GM23248 (cell line): ENCODE measurements at regions not wholly inside any gene's neighbourhood (a gene's known extent, or its start where the extent isn't known, plus 50 kb on each side); places are given as distances from the start of the nearest gene placed in this dataset.

Experiments used
- DNase-seq: peaks from one replicate; pipeline ENCODE4 v3.0.0-alpha.2; 2015
- H2AFZ ChIP-seq: fragments of 200-600 bp; sonication (generic); 2 replicates; pipeline ENCODE4 v1.6.1; 2016; ENCODE audit warnings: antibody characterized with exemption
- H3F3A ChIP-seq: fragments of 200-600 bp; sonication (generic); 2 replicates; pipeline ENCODE4 v1.6.1; 2016; ENCODE audit warnings: mild to moderate bottlenecking, antibody characterized with exemption, mixed run types; ENCODE audit not compliant: insufficient read depth
- H3K27ac ChIP-seq: fragments of 200-600 bp; sonication (generic); 2 replicates; pipeline ENCODE4 v1.5.1; 2016; ENCODE audit warnings: mild to moderate bottlenecking
- H3K27me3 ChIP-seq: fragments of 200-600 bp; sonication (generic); replicated peaks from 2 replicates; pipeline ENCODE4 v1.6.1; 2016; ENCODE audit warnings: mild to moderate bottlenecking; ENCODE audit not compliant: insufficient read depth
- H3K36me3 ChIP-seq: fragments of 200-600 bp; sonication (generic); 2 replicates; pipeline ENCODE4 v1.6.1; 2016; ENCODE audit warnings: low read depth, mild to moderate bottlenecking
- H3K4me1 ChIP-seq: fragments of 200-600 bp; sonication (generic); 2 replicates; pipeline ENCODE4 v1.6.1; 2016; ENCODE audit warnings: mild to moderate bottlenecking; ENCODE audit not compliant: insufficient read depth
- H3K4me2 ChIP-seq: fragments of 200-600 bp; sonication (generic); one replicate; pipeline ENCODE4 v1.6.1; 2016; ENCODE audit warnings: mild to moderate bottlenecking; ENCODE audit not compliant: unreplicated experiment
- H3K4me3 ChIP-seq: fragments of 200-600 bp; sonication (generic); 2 replicates; pipeline ENCODE4 v1.5.1; 2016; ENCODE audit warnings: mild to moderate bottlenecking
- H3K79me2 ChIP-seq: fragments of 200-600 bp; sonication (generic); 2 replicates; pipeline ENCODE4 v1.6.1; 2016; ENCODE audit warnings: mild to moderate bottlenecking; ENCODE audit not compliant: insufficient read depth
- H3K9ac ChIP-seq: fragments of 200-600 bp; sonication (generic); 2 replicates; pipeline ENCODE4 v1.6.1; 2016; ENCODE audit warnings: mild to moderate bottlenecking
- H3K9me2 ChIP-seq: fragments of 200-600 bp; sonication (generic); 2 replicates; pipeline ENCODE4 v1.6.1; 2016; ENCODE audit warnings: mixed run types, mild to moderate bottlenecking, moderate library complexity; ENCODE audit not compliant: insufficient read depth
- H3K9me3 ChIP-seq: fragments of 200-600 bp; sonication (generic); one replicate; pipeline ENCODE4 v1.6.1; 2017; ENCODE audit warnings: low read depth
- H4K20me1 ChIP-seq: fragments of 200-600 bp; sonication (generic); 2 replicates; pipeline ENCODE4 v1.6.0; 2016; ENCODE audit not compliant: insufficient read depth
- EZH2 ChIP-seq: fragments of 200-600 bp; sonication (generic); IDR thresholded peaks from 2 replicates; pipeline ENCODE4 v1.6.1; 2018; ENCODE audit warnings: antibody characterized with exemption, mild to moderate bottlenecking; ENCODE audit not compliant: insufficient read depth, poor library complexity, severe bottlenecking
- EZH2phosphoT487 ChIP-seq: fragments of 200-600 bp; sonication (generic); IDR thresholded peaks from 2 replicates; pipeline ENCODE4 v1.6.1; 2018; ENCODE audit warnings: antibody characterized with exemption, moderate library complexity, mild to moderate bottlenecking, low read depth; ENCODE audit not compliant: insufficient read depth
- WGBS, 2 experiments: methylation state at CpG; one replicate each; pipeline ENCODE4 v1.1.6; 2015 to 2017; ENCODE audit warnings: low lambda C conversion rate in 2 of 2, low coverage in 1 of 2; ENCODE audit errors: missing lambda C conversion rate in 2 of 2; 5-methylcytosine and 5-hydroxymethylcytosine counted together
- in situ Hi-C: fragments of 300-500 bp; cut with MboI; formaldehyde crosslinking; loops from 2 replicates; pipeline ENCODE4 v1.15.0; 2020

- TF ChIP-seq EZH2 (no peak), EZH2phosphoT487 (no peak)
- H3K4me3 ChIP-seq, result no peak overlapping the region
- H3K36me3 ChIP-seq, result no peaks in the 10 kb centered on the region
- no peak for DNase-seq
- no peak overlapping the region for H3K9ac ChIP-seq
- no peaks in the 10 kb centered on the region for H3F3A ChIP-seq
- no peaks in the 10 kb centered on the region for H4K20me1 ChIP-seq
- H2AFZ ChIP-seq, result no peak overlapping the region
- H3K4me2 ChIP-seq, result no peak overlapping the region
- no peaks in the 10 kb centered on the region for H3K9me3 ChIP-seq
- no peaks in the 10 kb centered on the region for H3K9me2 ChIP-seq
- 15 to 19% methylated on average over 3 of the region's 3 CpGs for WGBS, 2 experiments
- H3K4me1 ChIP-seq, result no peaks in the 10 kb centered on the region
- no peaks in the 10 kb centered on the region for H3K27me3 ChIP-seq
- H3K79me2 ChIP-seq, result no peaks in the 10 kb centered on the region
- no peak overlapping the region for H3K27ac ChIP-seq
- in situ Hi-C loops, result no loop called here
Measured at GRCh38 chr10:56090914-56091540, 270.0 kb downstream of the ZWINT start.

- Histone ChIP-seq H3F3A (no peaks in the 10 kb centered on the region), H3K4me3 (no peak overlapping the region), H3K9me2 (no peaks in the 10 kb centered on the region), H3K9me3 (no peaks in the 10 kb centered on the region), H3K36me3 (no peaks in the 10 kb centered on the region), H3K27ac (no peak overlapping the region), H3K4me1 (no peaks in the 10 kb centered on the region), H2AFZ (no peak overlapping the region), H3K79me2 (no peaks in the 10 kb centered on the region), H3K27me3 (no peaks in the 10 kb centered on the region), H3K4me2 (no peak overlapping the region), H4K20me1 (no peaks in the 10 kb centered on the region), H3K9ac (no peak overlapping the region)
- no peak for TF ChIP-seq EZH2
- no peak for TF ChIP-seq EZH2phosphoT487
- DNase-seq, result no peak
- WGBS, 2 experiments, result 8 to 10% methylated on average over 1 of the region's 1 CpG
- in situ Hi-C loops, result no loop called here
Measured at GRCh38 chr10:56085406-56086122, 275.5 kb downstream of the ZWINT start.

GRCh38 chr10:56082169-56082568 lies 278.9 kb downstream of the ZWINT start:
- no peaks in the 10 kb centered on the region for H3K27me3 ChIP-seq
- no peak overlapping the region for H3K9ac ChIP-seq
- H3K36me3 ChIP-seq, result no peaks in the 10 kb centered on the region
- no peak overlapping the region for H3K4me2 ChIP-seq
- H2AFZ ChIP-seq, result no peak overlapping the region
- DNase-seq, result no peak
- no peaks in the 10 kb centered on the region for H3K9me2 ChIP-seq
- no peaks in the 10 kb centered on the region for H3K79me2 ChIP-seq
- in situ Hi-C loops, result no loop called here
- H3K4me3 ChIP-seq, result no peak overlapping the region
- TF ChIP-seq EZH2phosphoT487 (no peak), EZH2 (no peak)
- H3K4me1 ChIP-seq, result no peaks in the 10 kb centered on the region
- no peaks in the 10 kb centered on the region for H4K20me1 ChIP-seq
- no peaks in the 10 kb centered on the region for H3F3A ChIP-seq
- H3K9me3 ChIP-seq, result no peaks in the 10 kb centered on the region
- H3K27ac ChIP-seq, result no peak overlapping the region
- WGBS, 2 experiments, result 32 to 39% methylated on average over 3 of the region's 3 CpGs

DNA sequence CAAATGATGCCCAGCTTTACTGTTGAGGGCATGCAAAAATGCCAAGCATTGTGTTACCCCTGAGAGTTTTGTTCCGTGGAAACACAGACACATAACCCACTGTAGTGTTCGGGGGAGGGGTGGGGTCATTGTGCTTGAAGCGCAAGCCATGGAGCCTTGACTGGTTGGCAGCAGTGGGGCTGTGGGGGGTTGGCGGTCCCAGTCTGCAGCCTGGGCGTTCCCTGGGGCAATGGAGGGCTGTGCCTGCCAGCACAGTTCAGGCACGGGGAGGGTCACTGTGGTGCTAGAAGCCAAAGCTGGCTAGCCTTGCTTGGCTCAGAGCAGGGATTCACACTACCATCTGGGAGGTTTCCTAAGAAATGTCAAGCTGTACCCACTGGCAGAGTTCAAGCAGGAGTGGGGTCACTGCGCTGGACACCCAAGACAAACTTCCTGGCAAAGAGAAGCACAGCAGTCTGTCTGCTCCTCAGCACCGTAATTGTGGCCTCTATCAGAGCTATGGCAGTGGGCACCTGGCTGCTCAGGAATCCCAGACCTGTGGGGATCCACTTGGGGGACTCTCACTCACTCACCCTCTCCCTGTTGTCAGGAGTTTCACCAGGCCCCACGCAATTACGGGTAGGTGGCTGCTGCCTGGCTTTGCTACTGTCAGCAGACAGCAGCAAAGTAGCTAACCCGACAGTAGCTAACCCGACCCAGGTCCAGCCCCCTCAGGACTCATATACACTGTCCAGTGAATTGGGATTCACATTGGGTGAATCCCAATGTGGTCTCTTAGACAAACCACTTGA lies 292.4 kb downstream of the ZWINT start:
- no peak overlapping the region for H3K27ac ChIP-seq
- H3F3A ChIP-seq, result no peaks in the 10 kb centered on the region
- H2AFZ ChIP-seq, result no peak overlapping the region
- no peaks in the 10 kb centered on the region for H3K9me3 ChIP-seq
- no peak overlapping the region for H3K4me3 ChIP-seq
- H3K27me3 ChIP-seq, result no peaks in the 10 kb centered on the region
- H3K36me3 ChIP-seq, result no peaks in the 10 kb centered on the region
- TF ChIP-seq EZH2phosphoT487, result no peak
- TF ChIP-seq EZH2, result no peak
- 36 to 45% methylated on average over 12 of the region's 12 CpGs for WGBS, 2 experiments
- no peak overlapping the region for H3K4me2 ChIP-seq
- H3K4me1 ChIP-seq, result no peaks in the 10 kb centered on the region
- no peak for DNase-seq
- no peaks in the 10 kb centered on the region for H3K9me2 ChIP-seq
- in situ Hi-C loops, result no loop called here
- no peak overlapping the region for H3K9ac ChIP-seq
- no peaks in the 10 kb centered on the region for H3K79me2 ChIP-seq
- no peaks in the 10 kb centered on the region for H4K20me1 ChIP-seq
